GM19043 (cell line): ENCODE measurements at regions not wholly inside any gene's neighbourhood (a gene's known extent, or its start where the extent isn't known, plus 50 kb on each side); places are given as distances from the start of the nearest gene placed in this dataset.

Source experiments
- ATAC-seq: cut with Tn5 transposase; IDR thresholded peaks from one replicate; pipeline ENCODE4 v1.9.1; 2021; ENCODE audit warnings: low read depth; ENCODE audit not compliant: unreplicated experiment

- ATAC-seq: no peak
Observed at GRCh38 chr9:84169240-84169639, 171.3 kb downstream of the SLC28A3 start.

GRCh38 chr9:84170521-84171141, 169.9 kb downstream of the SLC28A3 start:
- ATAC-seq: no peak

GRCh38 chr9:84173961-84174360, 166.6 kb downstream of the SLC28A3 start:
- no peak for ATAC-seq

GRCh38 chr9:84174486-84174885, 166.1 kb downstream of the SLC28A3 start:
- ATAC-seq: no peak

GRCh38 chr9:84177407-84177806, 163.2 kb downstream of the SLC28A3 start:
- no peak for ATAC-seq

GRCh38 chr9:84179531-84179930, 161.0 kb downstream of the SLC28A3 start:
- no peak for ATAC-seq

- no peak for ATAC-seq
Observed at GRCh38 chr9:84187090-84187489, 153.5 kb downstream of the SLC28A3 start.

GRCh38 chr9:84189904-84190303, 150.7 kb downstream of the SLC28A3 start:
- no peak for ATAC-seq

GRCh38 chr9:84190411-84190810, 150.1 kb downstream of the SLC28A3 start:
- ATAC-seq: no peak

GRCh38 chr9:84206801-84207370, 133.7 kb downstream of the SLC28A3 start:
- ATAC-seq: no peak

GRCh38 chr9:84207491-84207951, 133.0 kb downstream of the SLC28A3 start:
- no peak for ATAC-seq

GRCh38 chr9:84212246-84212645, 128.3 kb downstream of the SLC28A3 start:
- ATAC-seq: no peak

GRCh38 chr9:84212982-84213381, 127.6 kb downstream of the SLC28A3 start:
- ATAC-seq: no peak

- ATAC-seq: no peak
Observed at GRCh38 chr9:84216151-84216550, 124.4 kb downstream of the SLC28A3 start.

- ATAC-seq: no peak
Observed at GRCh38 chr9:84218322-84218721, 122.2 kb downstream of the SLC28A3 start.

- ATAC-seq: no peak
Observed at GRCh38 chr9:84224246-84224645, 116.3 kb downstream of the SLC28A3 start.
